ENCODE measurements at regions not wholly inside any gene's neighbourhood (a gene's known extent, or its start where the extent isn't known, plus 50 kb on each side); places are given as distances from the start of the nearest gene placed in this dataset.

DNA sequence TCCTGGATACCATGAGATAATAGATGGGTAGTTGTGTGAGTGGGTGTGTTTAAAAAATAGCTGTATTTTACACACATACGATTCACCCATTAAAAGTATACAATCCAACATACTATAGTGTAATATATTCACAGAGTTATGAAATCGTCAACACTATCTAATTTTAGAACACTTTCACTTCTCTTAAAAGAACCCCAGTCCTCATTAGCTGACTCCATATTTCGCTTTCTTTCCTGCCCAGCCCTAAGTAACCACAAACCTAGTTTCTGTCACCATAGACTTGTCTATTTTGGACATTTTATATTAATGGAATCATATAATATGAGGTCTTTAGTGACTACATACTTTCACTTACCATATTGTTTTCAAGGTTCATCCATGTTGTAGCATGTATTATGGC is 63.8 kb upstream of the S1PR3 start:
- DNase-seq (ENCODE audit: low read depth): no peak
- no peak overlapping the region for H3K4me3 Mint-ChIP-seq (ENCODE audit: unreplicated experiment)
- Histone ChIP-seq H3K4me1 (ENCODE audit: insufficient read depth, low read length) (no peaks in the 10 kb centered on the region), H3K36me3 (ENCODE audit: insufficient read depth, low read length) (no peaks in the 10 kb centered on the region), H2AFZ (ENCODE audit: low read depth, low read length) (no peak overlapping the region), H3K9ac (ENCODE audit: low read length) (no peak overlapping the region), H3K27ac (ENCODE audit: low read depth, low read length) (no peak overlapping the region), H4K20me1 (ENCODE audit: insufficient read depth, low read length) (no peaks in the 10 kb centered on the region), H3K4me2 (ENCODE audit: low read length) (no peak overlapping the region), H3K4me3 (ENCODE audit: insufficient read depth, low read depth, low read length) (no peak overlapping the region), H3K27me3 (ENCODE audit: insufficient read depth, low read length) (no peaks in the 10 kb centered on the region), H3K79me2 (ENCODE audit: insufficient read depth, low read length) (no peaks in the 10 kb centered on the region), H3K9me3 (ENCODE audit: insufficient read depth, low read depth, low read length) (no peaks in the 10 kb centered on the region)
- TF ChIP-seq, protein P1, sequence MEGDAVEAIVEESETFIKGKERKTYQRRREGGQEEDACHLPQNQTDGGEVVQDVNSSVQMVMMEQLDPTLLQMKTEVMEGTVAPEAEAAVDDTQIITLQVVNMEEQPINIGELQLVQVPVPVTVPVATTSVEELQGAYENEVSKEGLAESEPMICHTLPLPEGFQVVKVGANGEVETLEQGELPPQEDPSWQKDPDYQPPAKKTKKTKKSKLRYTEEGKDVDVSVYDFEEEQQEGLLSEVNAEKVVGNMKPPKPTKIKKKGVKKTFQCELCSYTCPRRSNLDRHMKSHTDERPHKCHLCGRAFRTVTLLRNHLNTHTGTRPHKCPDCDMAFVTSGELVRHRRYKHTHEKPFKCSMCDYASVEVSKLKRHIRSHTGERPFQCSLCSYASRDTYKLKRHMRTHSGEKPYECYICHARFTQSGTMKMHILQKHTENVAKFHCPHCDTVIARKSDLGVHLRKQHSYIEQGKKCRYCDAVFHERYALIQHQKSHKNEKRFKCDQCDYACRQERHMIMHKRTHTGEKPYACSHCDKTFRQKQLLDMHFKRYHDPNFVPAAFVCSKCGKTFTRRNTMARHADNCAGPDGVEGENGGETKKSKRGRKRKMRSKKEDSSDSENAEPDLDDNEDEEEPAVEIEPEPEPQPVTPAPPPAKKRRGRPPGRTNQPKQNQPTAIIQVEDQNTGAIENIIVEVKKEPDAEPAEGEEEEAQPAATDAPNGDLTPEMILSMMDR (IDR thresholded peaks at IDR 0.05; ENCODE audit: insufficient read depth, low read depth, low read length): no peak
- no peak for TF ChIP-seq EZH2 (IDR thresholded peaks at IDR 0.05; ENCODE audit: insufficient read depth, low read length)
- H3K27ac Mint-ChIP-seq (ENCODE audit: unreplicated experiment): no peak overlapping the region
- FAIRE-seq: no peak
- peaks cover 8% of the 10 kb centered on the region for H3K4me1 Mint-ChIP-seq (ENCODE audit: low read depth, unreplicated experiment)
- peaks cover 3% of the 10 kb centered on the region for H3K27me3 Mint-ChIP-seq (ENCODE audit: low read depth, unreplicated experiment)
- peaks cover 2% of the 10 kb centered on the region for H3K9me3 Mint-ChIP-seq (ENCODE audit: unreplicated experiment)
- H3K36me3 Mint-ChIP-seq (ENCODE audit: low read depth, unreplicated experiment): no peaks in the 10 kb centered on the region

DNA sequence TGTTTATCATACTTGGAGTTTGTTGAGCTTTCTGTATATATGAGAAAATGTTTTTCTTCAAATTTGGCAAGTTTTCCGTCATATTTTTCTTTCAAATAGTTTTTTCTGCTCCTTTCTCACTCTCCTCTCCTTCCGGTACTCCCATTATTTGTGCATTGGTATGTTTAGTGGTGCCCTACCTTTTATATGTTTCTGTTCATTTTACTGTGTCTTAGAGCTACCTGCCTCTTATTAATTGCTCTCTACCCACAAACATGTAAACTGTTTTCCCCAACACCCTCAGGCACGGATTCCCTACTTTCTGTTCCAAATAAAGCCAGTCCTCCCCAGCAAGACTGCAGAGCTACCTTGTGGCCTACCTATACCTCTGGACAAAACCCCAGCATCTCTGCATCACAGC is 60.6 kb upstream of the S1PR3 start:
- TF ChIP-seq, protein P1 (IDR thresholded peaks at IDR 0.05; ENCODE audit: insufficient read depth, low read depth, low read length): no peak
- TF ChIP-seq EZH2 (IDR thresholded peaks at IDR 0.05; ENCODE audit: insufficient read depth, low read length): no peak
- Histone ChIP-seq H2AFZ (ENCODE audit: low read depth, low read length) (no peak overlapping the region), H3K27ac (ENCODE audit: low read depth, low read length) (no peak overlapping the region), H3K4me3 (ENCODE audit: insufficient read depth, low read depth, low read length) (no peak overlapping the region), H3K36me3 (ENCODE audit: insufficient read depth, low read length) (no peaks in the 10 kb centered on the region), H3K27me3 (ENCODE audit: insufficient read depth, low read length) (no peaks in the 10 kb centered on the region), H3K79me2 (ENCODE audit: insufficient read depth, low read length) (no peaks in the 10 kb centered on the region), H4K20me1 (ENCODE audit: insufficient read depth, low read length) (no peaks in the 10 kb centered on the region), H3K9ac (ENCODE audit: low read length) (no peak overlapping the region), H3K4me2 (ENCODE audit: low read length) (no peak overlapping the region), H3K9me3 (ENCODE audit: insufficient read depth, low read depth, low read length) (no peaks in the 10 kb centered on the region), H3K4me1 (ENCODE audit: insufficient read depth, low read length) (no peaks in the 10 kb centered on the region)
- FAIRE-seq (no peak), DNase-seq (ENCODE audit: low read depth) (no peak)
- Mint-ChIP-seq H3K36me3 (ENCODE audit: low read depth, unreplicated experiment) (no peaks in the 10 kb centered on the region), H3K9me3 (ENCODE audit: unreplicated experiment) (no peaks in the 10 kb centered on the region), H3K4me3 (ENCODE audit: unreplicated experiment) (no peak overlapping the region), H3K27me3 (ENCODE audit: low read depth, unreplicated experiment) (peaks cover 1% of the 10 kb centered on the region), H3K27ac (ENCODE audit: unreplicated experiment) (no peak overlapping the region), H3K4me1 (ENCODE audit: low read depth, unreplicated experiment) (peaks cover 2% of the 10 kb centered on the region)

DNA sequence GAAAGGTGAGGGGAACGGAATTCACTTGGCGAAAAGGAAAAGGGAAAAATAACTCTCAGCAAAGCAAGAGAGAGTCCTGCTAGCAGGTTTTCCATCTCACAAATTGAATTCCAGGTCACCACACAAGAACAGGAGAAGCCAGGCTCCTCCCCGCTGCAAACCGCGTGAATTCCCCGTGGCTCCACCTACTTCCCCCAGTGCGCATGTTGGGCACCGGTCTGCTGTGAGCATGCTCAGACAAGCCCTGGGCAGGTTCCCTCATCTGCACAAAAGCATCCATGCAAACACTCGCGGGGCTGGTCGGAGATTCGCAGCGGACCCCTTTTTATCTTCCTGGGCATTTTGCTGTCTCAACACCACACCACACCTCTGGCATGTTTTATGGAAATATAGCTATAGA is 58.5 kb upstream of the S1PR3 start:
- Histone ChIP-seq H3K4me1 (ENCODE audit: insufficient read depth, low read length) (no peaks in the 10 kb centered on the region), H3K4me2 (ENCODE audit: low read length) (no peak overlapping the region), H3K36me3 (ENCODE audit: insufficient read depth, low read length) (no peaks in the 10 kb centered on the region), H3K27me3 (ENCODE audit: insufficient read depth, low read length) (no peaks in the 10 kb centered on the region), H4K20me1 (ENCODE audit: insufficient read depth, low read length) (no peaks in the 10 kb centered on the region), H3K4me3 (ENCODE audit: insufficient read depth, low read depth, low read length) (no peak overlapping the region), H3K79me2 (ENCODE audit: insufficient read depth, low read length) (no peaks in the 10 kb centered on the region), H3K9ac (ENCODE audit: low read length) (no peak overlapping the region), H3K9me3 (ENCODE audit: insufficient read depth, low read depth, low read length) (no peaks in the 10 kb centered on the region), H2AFZ (ENCODE audit: low read depth, low read length) (no peak overlapping the region), H3K27ac (ENCODE audit: low read depth, low read length) (no peak overlapping the region)
- H3K27me3 Mint-ChIP-seq (ENCODE audit: low read depth, unreplicated experiment): no peaks in the 10 kb centered on the region
- DNase-seq (ENCODE audit: low read depth) (no peak), FAIRE-seq (no peak)
- no peak for TF ChIP-seq EZH2 (IDR thresholded peaks at IDR 0.05; ENCODE audit: insufficient read depth, low read length)
- TF ChIP-seq, protein P1 (IDR thresholded peaks at IDR 0.05; ENCODE audit: insufficient read depth, low read depth, low read length): no peak
- no peak overlapping the region for H3K4me3 Mint-ChIP-seq (ENCODE audit: unreplicated experiment)
- no peak overlapping the region for H3K27ac Mint-ChIP-seq (ENCODE audit: unreplicated experiment)
- H3K36me3 Mint-ChIP-seq (ENCODE audit: low read depth, unreplicated experiment): no peaks in the 10 kb centered on the region
- H3K9me3 Mint-ChIP-seq (ENCODE audit: unreplicated experiment): no peaks in the 10 kb centered on the region
- H3K4me1 Mint-ChIP-seq (ENCODE audit: low read depth, unreplicated experiment): no peaks in the 10 kb centered on the region

Data from astrocyte (in vitro differentiated cells and primary cell).